ENCODE measurements at regions not wholly inside any gene's neighbourhood (a gene's known extent, or its start where the extent isn't known, plus 50 kb on each side); places are given as distances from the start of the nearest gene placed in this dataset.

DNA sequence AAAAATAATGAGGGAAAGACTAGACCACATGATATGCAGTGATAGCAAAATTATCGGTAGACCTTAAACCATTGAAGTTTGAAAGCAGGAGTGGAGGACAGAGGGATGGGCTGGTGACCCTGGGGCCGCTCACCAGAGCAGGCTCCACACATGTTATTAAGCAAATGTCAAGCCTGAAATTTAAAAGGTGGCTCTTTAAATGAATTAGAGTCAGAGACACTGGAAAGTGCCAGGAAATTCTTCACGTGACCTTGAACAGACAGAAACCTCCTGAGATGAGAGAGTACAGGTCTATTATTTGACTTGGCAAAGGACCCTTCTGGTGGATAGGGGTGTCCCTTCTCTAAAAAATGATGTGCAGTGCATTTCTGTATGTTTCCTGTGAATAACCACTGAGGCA is 111.0 kb upstream of the CPEB4 start:
- 0 out of 4 replicates have a peak overlapping the region, but pooled peaks of 1 of the 2 experiments have one; percentile 29 for H3K9ac ChIP-seq (ENCODE audit: insufficient read depth in 1 of 2, low read depth in 2 of 2, low read length in 2 of 2)
- H3K9me1 ChIP-seq (ENCODE audit: control insufficient read depth, insufficient read depth, low read length) = no peaks in the 10 kb centered on the region
- no peak overlapping the region for H3K4me2 ChIP-seq (ENCODE audit: insufficient read depth, low read length)
- H3K4me3 ChIP-seq = no peak overlapping the region
- 55% methylated on average over 3 of the region's 3 CpGs for WGBS (ENCODE audit: insufficient coverage, low coverage, missing lambda C conversion rate)
- intact Hi-C loops (cut with micrococcal nuclease) = no loop called here
- in situ Hi-C loops (cut with MboI) = no loop called here
- no peak overlapping the region for H2AFZ ChIP-seq (ENCODE audit: low read depth, low read length)
- FAIRE-seq = no peak
- CTCF ChIA-PET (ENCODE audit: low intra/inter-chr PET ratio) = no interaction called here
- H3K9me3 ChIP-seq (replicated peaks; ENCODE audit: control insufficient read depth, insufficient read depth, low read depth, low read length) = no peaks in the 10 kb centered on the region
- no peak for TF ChIP-seq TFAM (CRISPR knock-in tag; conservative IDR thresholded peaks at IDR 0.05)
- DNase-seq (ENCODE audit: extremely low read depth in 1 of 4, low spot score in 3 of 4) = no peak
- no peaks in the 10 kb centered on the region for H3K36me3 ChIP-seq (ENCODE audit: control insufficient read depth, insufficient read depth, low read length)
- no peaks in the 10 kb centered on the region for H3K27me3 ChIP-seq (ENCODE audit: control insufficient read depth in 2 of 2, insufficient read depth in 2 of 2, low read length in 2 of 2)
- peaks cover 15 to 43% of the 10 kb centered on the region in 2 experiments for H3K4me1 ChIP-seq (replicated peaks in 1 of 2; ENCODE audit: control insufficient read depth in 2 of 2, insufficient read depth in 2 of 2, low read length in 2 of 2)
- POLR2A ChIA-PET = interaction anchor here (1.4 kb wide), 1 partner anchor 10 kb away, joined by 4 read pairs; no protein-coding TSS in a partner anchor
- H3K27ac ChIP-seq (ENCODE audit: extremely low read depth, low read depth, low read length) = no peak overlapping the region
- no peaks in the 10 kb centered on the region for H3K79me2 ChIP-seq (ENCODE audit: control insufficient read depth, insufficient read depth, low read length)
- no peak for ATAC-seq
- no TSS peak for BruUV-seq (replicated peaks)
- no peaks in the 10 kb centered on the region for H4K20me1 ChIP-seq (replicated peaks; ENCODE audit: control insufficient read depth, insufficient read depth, low read length)

DNA sequence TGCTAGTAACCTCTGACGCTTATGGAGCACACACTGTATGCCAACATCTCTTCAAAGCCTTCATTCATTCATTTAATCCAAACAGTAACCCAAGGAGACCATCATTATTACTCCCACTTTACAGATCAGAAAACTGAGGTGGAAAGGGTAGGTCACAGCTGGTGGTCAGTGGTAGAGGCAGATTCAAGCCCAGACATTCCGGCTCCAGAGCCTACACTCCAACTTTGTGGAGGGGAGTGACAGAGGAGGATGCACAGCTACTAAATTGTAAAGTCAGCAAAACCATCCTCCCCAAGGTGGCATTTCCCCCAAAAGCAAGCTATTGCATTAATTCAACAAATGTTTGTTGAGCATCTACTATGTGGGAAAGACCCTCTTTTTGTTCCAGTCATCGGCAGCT is 110.5 kb upstream of the CPEB4 start:
- intact Hi-C loops (cut with micrococcal nuclease) = no loop called here
- in situ Hi-C loops (cut with MboI) = no loop called here
- no peaks in the 10 kb centered on the region for H4K20me1 ChIP-seq (replicated peaks; ENCODE audit: control insufficient read depth, insufficient read depth, low read length)
- H3K9ac ChIP-seq (ENCODE audit: insufficient read depth in 1 of 2, low read depth in 2 of 2, low read length in 2 of 2) = peak overlapping the region; percentile 29 to 45; a peak in 1 of 4 replicates
- no peak overlapping the region for H3K27ac ChIP-seq (ENCODE audit: extremely low read depth, low read depth, low read length)
- DNase-seq (ENCODE audit: extremely low read depth in 1 of 4, low spot score in 3 of 4) (no peak), FAIRE-seq (no peak), ATAC-seq (no peak)
- H3K9me3 ChIP-seq (replicated peaks; ENCODE audit: control insufficient read depth, insufficient read depth, low read depth, low read length) = no peaks in the 10 kb centered on the region
- 75% methylated on average over 3 of the region's 3 CpGs for WGBS (ENCODE audit: insufficient coverage, low coverage, missing lambda C conversion rate)
- H2AFZ ChIP-seq (ENCODE audit: low read depth, low read length) = peak overlapping the region; percentile 95; the same call in 1 of the 2 replicates
- ChIA-PET CTCF (ENCODE audit: low intra/inter-chr PET ratio) (no interaction called here), POLR2A (interaction anchor here (0.6 to 1.4 kb wide), 2 partner anchors 10 to 11 kb away, joined by 3 to 4 read pairs; no protein-coding TSS in a partner anchor)
- H3K4me1 ChIP-seq (replicated peaks in 1 of 2; ENCODE audit: control insufficient read depth in 2 of 2, insufficient read depth in 2 of 2, low read length in 2 of 2) = peaks cover 15 to 43% of the 10 kb centered on the region in 2 experiments
- no peaks in the 10 kb centered on the region for H3K27me3 ChIP-seq (ENCODE audit: control insufficient read depth in 2 of 2, insufficient read depth in 2 of 2, low read length in 2 of 2)
- no peak overlapping the region; the same call in 1 of the 2 replicates for H3K4me2 ChIP-seq (ENCODE audit: insufficient read depth, low read length)
- H3K36me3 ChIP-seq (ENCODE audit: control insufficient read depth, insufficient read depth, low read length) = no peaks in the 10 kb centered on the region
- H3K4me3 ChIP-seq = no peak overlapping the region
- H3K9me1 ChIP-seq (ENCODE audit: control insufficient read depth, insufficient read depth, low read length) = peaks cover 2% of the 10 kb centered on the region
- no TSS peak for BruUV-seq (replicated peaks)
- no peaks in the 10 kb centered on the region for H3K79me2 ChIP-seq (ENCODE audit: control insufficient read depth, insufficient read depth, low read length)
- TF ChIP-seq ZNF316 (IDR thresholded peaks at IDR 0.05) (peak; percentile 95), NFIC (IDR thresholded peaks at IDR 0.05) (0 out of 2 replicates have a peak, but pooled peaks have one; percentile 5), NFE2 (IDR thresholded peaks at IDR 0.05; ENCODE audit: low read depth) (no peak), KAT8 (IDR thresholded peaks at IDR 0.05; ENCODE audit: low read depth) (no peak), KDM1A (IDR thresholded peaks at IDR 0.05) (peak; percentile 87 to 92), TRIM28 (IDR thresholded peaks at IDR 0.05) (no peak), ZNF699 (CRISPR knock-in tag; IDR thresholded peaks at IDR 0.05; ENCODE audit: insufficient replicate concordance) (no peak), TAF9B (IDR thresholded peaks at IDR 0.05; ENCODE audit: partially characterized antibody) (no peak), XRCC4 (IDR thresholded peaks at IDR 0.05; ENCODE audit: extremely low read depth, insufficient read depth, insufficient read length) (no peak), SMARCB1 (IDR thresholded peaks at IDR 0.05; ENCODE audit: insufficient read length, low read depth) (no peak), ZNF165 (CRISPR knock-in tag; IDR thresholded peaks at IDR 0.05; ENCODE audit: borderline replicate concordance) (no peak), NUFIP1 (IDR thresholded peaks at IDR 0.05; ENCODE audit: partially characterized antibody) (no peak), GABPA (tag; conservative IDR thresholded peaks at IDR 0.05; ENCODE audit: low read depth) (no peak)
- TF ChIP-seq, protein P1, sequence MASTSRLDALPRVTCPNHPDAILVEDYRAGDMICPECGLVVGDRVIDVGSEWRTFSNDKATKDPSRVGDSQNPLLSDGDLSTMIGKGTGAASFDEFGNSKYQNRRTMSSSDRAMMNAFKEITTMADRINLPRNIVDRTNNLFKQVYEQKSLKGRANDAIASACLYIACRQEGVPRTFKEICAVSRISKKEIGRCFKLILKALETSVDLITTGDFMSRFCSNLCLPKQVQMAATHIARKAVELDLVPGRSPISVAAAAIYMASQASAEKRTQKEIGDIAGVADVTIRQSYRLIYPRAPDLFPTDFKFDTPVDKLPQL (IDR thresholded peaks at IDR 0.05; ENCODE audit: extremely low read depth, insufficient read length) = no peak
- TF ChIP-seq, protein P2, sequence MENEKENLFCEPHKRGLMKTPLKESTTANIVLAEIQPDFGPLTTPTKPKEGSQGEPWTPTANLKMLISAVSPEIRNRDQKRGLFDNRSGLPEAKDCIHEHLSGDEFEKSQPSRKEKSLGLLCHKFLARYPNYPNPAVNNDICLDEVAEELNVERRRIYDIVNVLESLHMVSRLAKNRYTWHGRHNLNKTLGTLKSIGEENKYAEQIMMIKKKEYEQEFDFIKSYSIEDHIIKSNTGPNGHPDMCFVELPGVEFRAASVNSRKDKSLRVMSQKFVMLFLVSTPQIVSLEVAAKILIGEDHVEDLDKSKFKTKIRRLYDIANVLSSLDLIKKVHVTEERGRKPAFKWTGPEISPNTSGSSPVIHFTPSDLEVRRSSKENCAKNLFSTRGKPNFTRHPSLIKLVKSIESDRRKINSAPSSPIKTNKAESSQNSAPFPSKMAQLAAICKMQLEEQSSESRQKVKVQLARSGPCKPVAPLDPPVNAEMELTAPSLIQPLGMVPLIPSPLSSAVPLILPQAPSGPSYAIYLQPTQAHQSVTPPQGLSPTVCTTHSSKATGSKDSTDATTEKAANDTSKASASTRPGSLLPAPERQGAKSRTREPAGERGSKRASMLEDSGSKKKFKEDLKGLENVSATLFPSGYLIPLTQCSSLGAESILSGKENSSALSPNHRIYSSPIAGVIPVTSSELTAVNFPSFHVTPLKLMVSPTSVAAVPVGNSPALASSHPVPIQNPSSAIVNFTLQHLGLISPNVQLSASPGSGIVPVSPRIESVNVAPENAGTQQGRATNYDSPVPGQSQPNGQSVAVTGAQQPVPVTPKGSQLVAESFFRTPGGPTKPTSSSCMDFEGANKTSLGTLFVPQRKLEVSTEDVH (IDR thresholded peaks at IDR 0.05; ENCODE audit: low read depth, partially characterized antibody) = no peak

All from K562 (cell line).